Gastroesophageal sphincter (tissue), 4 donors: ENCODE measurements at regions not wholly inside any gene's neighbourhood (a gene's known extent, or its start where the extent isn't known, plus 50 kb on each side); places are given as distances from the start of the nearest gene placed in this dataset.

ENCODE experiments used
- ATAC-seq: fragments of 150-250 bp; one replicate; pipeline ENCODE4 v1.9.1; 2016; ENCODE audit warnings: mild to moderate bottlenecking, moderate library complexity
- H3K27ac ChIP-seq, 4 donors: fragments of 200-600 bp; sonication (generic) in 3 of 4; 1 replicate in 3 of 4; 2 replicates in 1 of 4; pipeline ENCODE4 v1.5.1; 2016 to 2019
- H3K27me3 ChIP-seq: fragments of 200-600 bp; sonication (generic); one replicate; pipeline ENCODE4 v1.5.1; 2019
- H3K36me3 ChIP-seq, 2 donors: fragments of 200-600 bp; sonication (generic); one replicate each; pipeline ENCODE4 v1.5.1; 2019; ENCODE audit warnings: control low read depth in 1 of 2
- H3K4me1 ChIP-seq, 3 donors: fragments of 200-600 bp; sonication (generic); 1 replicate in 2 of 3; 2 replicates in 1 of 3; pipeline ENCODE4 v1.5.1; 2016 to 2019; ENCODE audit warnings: control low read depth in 2 of 3
- H3K4me3 ChIP-seq, 2 donors: fragments of 200-600 bp; sonication (generic); one replicate each; pipeline ENCODE4 v1.5.1; 2019; ENCODE audit warnings: mild to moderate bottlenecking in 1 of 2, moderate library complexity in 1 of 2
- H3K9me3 ChIP-seq, 3 donors: fragments of 200-600 bp; sonication (generic); one replicate each; pipeline ENCODE4 v1.5.1; 2017 to 2019; ENCODE audit warnings: control low read depth in 2 of 3
- CTCF ChIP-seq, 4 experiments: fragments of 200-600 bp in 2 of 4; fragments of 450-650 bp in 2 of 4; sonication (generic) in 1 of 4; IDR thresholded peaks; one replicate each; pipeline ENCODE4 v1.5.1; 2017 to 2019; ENCODE audit warnings: antibody characterized with exemption in 4 of 4, mild to moderate bottlenecking in 2 of 4, moderate library complexity in 2 of 4
- EP300 ChIP-seq: sonication (generic); formaldehyde crosslinking; IDR thresholded peaks from one replicate; pipeline ENCODE4 v1.6.1; 2017; ENCODE audit warnings: antibody characterized with exemption, mild to moderate bottlenecking
- POLR2A ChIP-seq, 2 donors: fragments of 450-650 bp; IDR thresholded peaks; one replicate each; pipeline ENCODE4 v1.6.1; 2017; ENCODE audit warnings: antibody characterized with exemption in 2 of 2, mild to moderate bottlenecking in 2 of 2, moderate library complexity in 1 of 2
- POLR2AphosphoS5 ChIP-seq: sonication (generic); formaldehyde crosslinking; IDR thresholded peaks from one replicate; pipeline ENCODE4 v1.6.1; 2017; ENCODE audit warnings: antibody characterized with exemption
- WGBS, 2 donors: methylation state at CpG; one replicate each; pipeline ENCODE4 v1.1.5; 2018; ENCODE audit warnings: low coverage in 1 of 2; 5-methylcytosine and 5-hydroxymethylcytosine counted together

GRCh38 chr18:24719791-24720190, 259.4 kb downstream of the HRH4 start:
- H3K27me3 ChIP-seq: peaks cover 26% of the 10 kb centered on the region
- H3K4me3 ChIP-seq: no peak overlapping the region
- H3K4me1 ChIP-seq: no peaks in the 10 kb centered on the region
- no peaks in the 10 kb centered on the region for H3K9me3 ChIP-seq
- H3K27ac ChIP-seq: no peak overlapping the region
- no peak for ATAC-seq
- TF ChIP-seq POLR2A (IDR thresholded peaks at IDR 0.05) (no peak), CTCF (IDR thresholded peaks at IDR 0.05) (no peak), POLR2AphosphoS5 (no peak), EP300 (no peak)
- no peaks in the 10 kb centered on the region for H3K36me3 ChIP-seq

- no peaks in the 10 kb centered on the region for H3K9me3 ChIP-seq
- no peaks in the 10 kb centered on the region for H3K36me3 ChIP-seq
- no peak overlapping the region for H3K27ac ChIP-seq
- WGBS, 2 donors: 56 to 63% methylated on average over 2 of the region's 2 CpGs
- H3K27me3 ChIP-seq: peaks cover 26% of the 10 kb centered on the region
- no peak for ATAC-seq
- H3K4me1 ChIP-seq: no peaks in the 10 kb centered on the region
- H3K4me3 ChIP-seq: no peak overlapping the region
- no peak for TF ChIP-seq POLR2A (IDR thresholded peaks at IDR 0.05)
- TF ChIP-seq EP300: no peak
- no peak for TF ChIP-seq CTCF (IDR thresholded peaks at IDR 0.05)
- no peak for TF ChIP-seq POLR2AphosphoS5
Measured at GRCh38 chr18:24721388-24721787, 261.0 kb downstream of the HRH4 start.

GRCh38 chr18:24725644-24726415, 265.4 kb downstream of the HRH4 start:
- 58 to 61% methylated on average over 7 to 9 of the region's 9 CpGs for WGBS, 2 donors
- peaks cover 0 to 6% (median 0%) of the 10 kb centered on the region in 3 donors for H3K4me1 ChIP-seq
- no peak overlapping the region for H3K27ac ChIP-seq
- H3K4me3 ChIP-seq: no peak overlapping the region
- H3K9me3 ChIP-seq: no peaks in the 10 kb centered on the region
- peaks cover 26% of the 10 kb centered on the region for H3K27me3 ChIP-seq
- TF ChIP-seq POLR2AphosphoS5 (no peak), CTCF (IDR thresholded peaks at IDR 0.05) (no peak), EP300 (no peak), POLR2A (IDR thresholded peaks at IDR 0.05) (no peak)
- H3K36me3 ChIP-seq: no peaks in the 10 kb centered on the region
- no peak for ATAC-seq

GRCh38 chr18:24726727-24727492, 266.5 kb downstream of the HRH4 start:
- Histone ChIP-seq H3K27me3 (peaks cover 24% of the 10 kb centered on the region), H3K27ac (no peak overlapping the region), H3K36me3 (no peaks in the 10 kb centered on the region), H3K4me3 (peak overlapping the region; percentile 25 to 34), H3K9me3 (no peaks in the 10 kb centered on the region), H3K4me1 (peaks cover 0 to 6% (median 0%) of the 10 kb centered on the region in 3 donors)
- WGBS, 2 donors: 35 to 41% methylated on average over 15 to 16 of the region's 18 CpGs
- TF ChIP-seq POLR2AphosphoS5 (no peak), CTCF (IDR thresholded peaks at IDR 0.05) (peak; percentile 64 to 83 (median 71))
- ATAC-seq: peak; percentile 34

GRCh38 chr18:24727685-24728084, 267.2 kb downstream of the HRH4 start:
- Histone ChIP-seq H3K9me3 (no peaks in the 10 kb centered on the region), H3K27ac (no peak overlapping the region), H3K36me3 (no peaks in the 10 kb centered on the region), H3K4me3 (no peak overlapping the region), H3K27me3 (peaks cover 18% of the 10 kb centered on the region), H3K4me1 (peaks cover 0 to 6% (median 0%) of the 10 kb centered on the region in 3 donors)
- 80% methylated on average over 2 of the region's 6 CpGs; no CpG with 5 or more reads in 1 of the 2 donors for WGBS, 2 donors
- TF ChIP-seq POLR2AphosphoS5: no peak
- ATAC-seq: no peak
